CD4-positive, alpha-beta T cell (primary cell): ENCODE measurements at regions not wholly inside any gene's neighbourhood (a gene's known extent, or its start where the extent isn't known, plus 50 kb on each side); places are given as distances from the start of the nearest gene placed in this dataset.
A peak's percentile ranks its signal among the peaks of the same experiment; 100 is the strongest.
"Not testable (repeated sequence)": the region's sequence is repeated elsewhere in the genome, so short reads cannot be mapped to it uniquely, and the experiment has no call there.

ENCODE experiments used
- ATAC-seq: fragments of 200-7000 bp; cut with Tn5 transposase; one replicate; pipeline ENCODE4 v1.10.0; 2022; ENCODE audit warnings: mild to moderate bottlenecking; ENCODE audit not compliant: poor library complexity
- CTCF ChIA-PET: fragments of 350-600 bp; sonication (Branson Sonifier 250); formaldehyde crosslinking; loops from one replicate; lab custom pipeline; 2021; ENCODE audit warnings: antibody characterized with exemption, inconsistent platforms; lab: Charles Lee
- POLR2A ChIA-PET: fragments of 350-600 bp; sonication (Branson Sonifier 250); formaldehyde crosslinking; loops from one replicate; lab custom pipeline; 2021; ENCODE audit warnings: antibody characterized with exemption, inconsistent platforms; lab: Charles Lee
- DNase-seq, 14 experiments: peaks; one replicate each; pipeline ENCODE4 v3.0.0-alpha.2; 2013 to 2020; ENCODE audit warnings: mixed read lengths in 2 of 14
- H3K27ac ChIP-seq, 2 donors: one replicate each; pipeline versions ENCODE4 v1.5.1 to v1.7.0; 2013; ENCODE audit warnings: low read length in 2 of 2, low read depth in 1 of 2, mild to moderate bottlenecking in 1 of 2
- H3K27me3 ChIP-seq, 2 experiments: 1 replicate in 1 of 2; 2 replicates in 1 of 2; pipeline versions ENCODE4 v1.6.1 to v1.7.0; 2013; ENCODE audit warnings: low read length in 2 of 2, control low read depth in 1 of 2, mild to moderate bottlenecking in 1 of 2, moderate library complexity in 1 of 2; ENCODE audit not compliant: insufficient read depth in 2 of 2, control insufficient read depth in 1 of 2
- H3K36me3 ChIP-seq: one replicate; pipeline ENCODE4 v1.6.1; 2013; ENCODE audit warnings: low read length, control low read depth; ENCODE audit not compliant: insufficient read depth
- H3K4me1 ChIP-seq: one replicate; pipeline ENCODE4 v1.6.1; 2013; ENCODE audit warnings: low read length, control low read depth; ENCODE audit not compliant: insufficient read depth
- H3K4me3 ChIP-seq: one replicate; pipeline ENCODE4 v1.5.1; 2013; ENCODE audit warnings: mild to moderate bottlenecking, low read length, moderate library complexity
- H3K9me3 ChIP-seq, 2 experiments: 1 replicate in 1 of 2; 2 replicates in 1 of 2; pipeline versions ENCODE4 v1.6.1 to v1.7.0; 2013; ENCODE audit warnings: low read length in 2 of 2, mild to moderate bottlenecking in 2 of 2, control low read depth in 1 of 2, moderate library complexity in 1 of 2; ENCODE audit not compliant: control insufficient read depth in 1 of 2, insufficient read depth in 1 of 2
- H3K27ac Mint-ChIP-seq: one replicate; pipeline ENCODE4 v1.8.0; 2020; ENCODE audit warnings: mixed read lengths
- H3K27me3 Mint-ChIP-seq: one replicate; pipeline ENCODE4 v1.8.0; 2021; ENCODE audit warnings: mixed read lengths
- H3K36me3 Mint-ChIP-seq: one replicate; pipeline ENCODE4 v1.8.0; 2021; ENCODE audit warnings: low read depth, mixed read lengths
- H3K4me1 Mint-ChIP-seq: one replicate; pipeline ENCODE4 v1.8.0; 2021; ENCODE audit warnings: low read depth, mixed read lengths
- H3K4me3 Mint-ChIP-seq: one replicate; pipeline ENCODE4 v1.8.0; 2020; ENCODE audit warnings: mild to moderate bottlenecking, mixed read lengths
- H3K9me3 Mint-ChIP-seq: one replicate; pipeline ENCODE4 v1.8.0; 2020; ENCODE audit warnings: mixed read lengths
- intact Hi-C, 2 experiments: fragments of 100-400 bp; cut with DNase I in 1 of 2; cut with micrococcal nuclease in 1 of 2; formaldehyde crosslinking; loops; one replicate each; pipeline versions ENCODE4 v1.15.1 to v1.9.0; 2023 to 2025; cut with DNase I, micrococcal nuclease
- TF ChIP-seq, protein P1 (sequence below): fragments of 200-600 bp; IDR thresholded peaks from one replicate; pipeline ENCODE4 v1.8.0; 2022; ENCODE audit warnings: antibody characterized with exemption, mild to moderate bottlenecking

GRCh38 chr7:29684787-29685650 lies 121.3 kb upstream of the WIPF3 start:
- H3K4me1 Mint-ChIP-seq, result peaks cover 6% of the 10 kb centered on the region
- Histone ChIP-seq H3K9me3 (no peaks in the 10 kb centered on the region), H3K27ac (no peak overlapping the region), H3K4me1 (no peaks in the 10 kb centered on the region), H3K36me3 (no peaks in the 10 kb centered on the region), H3K4me3 (peak overlapping the region; percentile 34), H3K27me3 (no peaks in the 10 kb centered on the region)
- no peaks in the 10 kb centered on the region for H3K9me3 Mint-ChIP-seq
- POLR2A ChIA-PET, result no interaction called here
- TF ChIP-seq, protein P1, sequence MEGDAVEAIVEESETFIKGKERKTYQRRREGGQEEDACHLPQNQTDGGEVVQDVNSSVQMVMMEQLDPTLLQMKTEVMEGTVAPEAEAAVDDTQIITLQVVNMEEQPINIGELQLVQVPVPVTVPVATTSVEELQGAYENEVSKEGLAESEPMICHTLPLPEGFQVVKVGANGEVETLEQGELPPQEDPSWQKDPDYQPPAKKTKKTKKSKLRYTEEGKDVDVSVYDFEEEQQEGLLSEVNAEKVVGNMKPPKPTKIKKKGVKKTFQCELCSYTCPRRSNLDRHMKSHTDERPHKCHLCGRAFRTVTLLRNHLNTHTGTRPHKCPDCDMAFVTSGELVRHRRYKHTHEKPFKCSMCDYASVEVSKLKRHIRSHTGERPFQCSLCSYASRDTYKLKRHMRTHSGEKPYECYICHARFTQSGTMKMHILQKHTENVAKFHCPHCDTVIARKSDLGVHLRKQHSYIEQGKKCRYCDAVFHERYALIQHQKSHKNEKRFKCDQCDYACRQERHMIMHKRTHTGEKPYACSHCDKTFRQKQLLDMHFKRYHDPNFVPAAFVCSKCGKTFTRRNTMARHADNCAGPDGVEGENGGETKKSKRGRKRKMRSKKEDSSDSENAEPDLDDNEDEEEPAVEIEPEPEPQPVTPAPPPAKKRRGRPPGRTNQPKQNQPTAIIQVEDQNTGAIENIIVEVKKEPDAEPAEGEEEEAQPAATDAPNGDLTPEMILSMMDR, result no peak
- peaks cover 19% of the 10 kb centered on the region for H3K27me3 Mint-ChIP-seq
- H3K4me3 Mint-ChIP-seq, result peak overlapping the region; percentile 95
- CTCF ChIA-PET, result no interaction called here
- H3K27ac Mint-ChIP-seq, result peak overlapping the region; percentile 76
- intact Hi-C loops, result no loop called here
- H3K36me3 Mint-ChIP-seq, result no peaks in the 10 kb centered on the region
- DNase-seq (peak in 13 of 14 experiments; percentile 1 to 68 (median 24)), ATAC-seq (peak; percentile 82)

DNA sequence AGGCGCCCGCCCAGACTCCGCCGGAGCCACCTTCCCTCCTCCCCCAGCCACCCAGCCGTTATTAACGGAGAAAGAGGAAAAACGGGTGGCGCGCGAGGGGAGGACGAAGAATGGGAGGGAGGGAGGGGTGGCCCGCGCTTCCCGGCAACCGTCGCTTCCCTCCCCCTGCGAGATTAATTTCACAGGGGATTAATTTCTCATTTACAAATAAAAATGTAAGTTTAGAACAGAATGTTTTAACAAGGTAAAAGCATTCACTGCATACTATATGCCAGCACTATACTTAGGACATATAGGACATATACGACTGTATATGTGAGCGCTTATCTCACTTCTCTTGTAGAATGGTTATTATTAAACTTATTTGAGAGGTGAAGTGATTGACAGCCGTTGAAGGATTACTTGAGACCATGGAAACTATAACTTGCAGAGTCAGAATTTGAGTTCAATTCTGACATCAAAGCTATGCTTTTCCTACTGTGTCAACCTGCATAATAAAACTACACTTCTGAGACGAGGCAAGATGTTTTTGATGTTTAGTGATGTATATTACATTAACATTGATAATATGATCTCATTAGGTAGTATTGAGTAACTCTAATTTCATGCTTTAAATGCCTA lies 120.5 kb upstream of the WIPF3 start:
- POLR2A ChIA-PET, H3K27ac ChIP-seq, H3K36me3 Mint-ChIP-seq, H3K9me3 Mint-ChIP-seq, CTCF ChIA-PET, H3K27ac Mint-ChIP-seq, intact Hi-C loops, H3K9me3 ChIP-seq, H3K27me3 ChIP-seq, H3K36me3 ChIP-seq, H3K4me1 ChIP-seq, H3K4me1 Mint-ChIP-seq: not testable (repeated sequence)
- peak overlapping the region; percentile 86 for H3K4me3 Mint-ChIP-seq
- DNase-seq (peak in 2 of 14 experiments; percentile 0 to 7), ATAC-seq (peak; percentile 5)
- H3K27me3 Mint-ChIP-seq, result peaks cover 18% of the 10 kb centered on the region
- H3K4me3 ChIP-seq, result peak overlapping the region; percentile 34

- H3K27ac ChIP-seq, H3K4me3 ChIP-seq, POLR2A ChIA-PET, H3K9me3 Mint-ChIP-seq, H3K36me3 ChIP-seq, CTCF ChIA-PET, H3K27ac Mint-ChIP-seq, intact Hi-C loops, ATAC-seq, H3K4me1 ChIP-seq, H3K27me3 ChIP-seq, DNase-seq, H3K36me3 Mint-ChIP-seq, H3K4me3 Mint-ChIP-seq, H3K4me1 Mint-ChIP-seq, H3K9me3 ChIP-seq: not testable (repeated sequence)
- peaks cover 16% of the 10 kb centered on the region for H3K27me3 Mint-ChIP-seq
Measured at GRCh38 chr7:29690510-29690909, 115.8 kb upstream of the WIPF3 start.

DNA sequence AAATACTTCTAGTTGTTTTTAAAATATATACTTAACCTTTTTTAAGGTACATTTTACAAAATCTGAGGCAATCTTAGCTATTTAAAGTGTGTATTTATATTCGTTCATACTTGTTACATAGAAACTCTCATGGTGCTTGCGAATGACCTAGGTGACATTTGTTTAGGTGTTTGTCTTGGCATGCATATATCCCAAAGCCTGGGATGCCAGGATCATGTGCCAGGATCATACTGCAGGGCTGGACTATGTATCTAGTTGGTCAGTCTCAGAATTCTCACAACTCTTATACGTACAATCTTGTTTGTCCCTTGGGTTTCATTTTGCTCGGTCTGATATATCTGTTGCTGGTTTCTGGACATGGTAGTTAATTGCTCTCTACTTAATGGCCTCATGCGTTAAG lies 109.9 kb upstream of the WIPF3 start:
- H3K4me3 ChIP-seq, H3K27me3 Mint-ChIP-seq, CTCF ChIA-PET, DNase-seq, H3K27ac Mint-ChIP-seq, intact Hi-C loops, H3K36me3 ChIP-seq, H3K9me3 ChIP-seq, H3K27me3 ChIP-seq, H3K4me1 ChIP-seq, H3K9me3 Mint-ChIP-seq, H3K4me1 Mint-ChIP-seq, POLR2A ChIA-PET, H3K27ac ChIP-seq, H3K36me3 Mint-ChIP-seq, ATAC-seq, H3K4me3 Mint-ChIP-seq: not testable (repeated sequence)

DNA sequence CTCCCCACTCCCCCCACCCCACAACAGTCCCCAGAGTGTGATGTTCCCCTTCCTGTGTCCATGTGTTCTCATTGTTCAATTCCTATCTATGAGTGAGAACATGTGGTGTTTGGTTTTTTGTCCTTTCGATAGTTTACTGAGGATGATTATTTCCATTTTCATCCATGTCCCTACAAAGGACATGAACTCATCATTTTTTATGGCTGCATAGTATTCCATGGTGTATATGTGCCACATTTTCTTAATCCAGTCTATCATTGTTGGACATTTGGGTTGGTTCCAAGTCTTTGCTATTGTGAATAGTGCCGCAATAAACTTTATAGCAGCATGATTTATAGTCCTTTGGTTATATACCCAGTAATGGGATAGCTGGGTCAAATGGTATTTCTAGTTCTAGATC lies 106.6 kb upstream of the WIPF3 start:
- H3K4me1 ChIP-seq, H3K27ac Mint-ChIP-seq, DNase-seq, H3K36me3 ChIP-seq, H3K27me3 ChIP-seq, H3K27me3 Mint-ChIP-seq, POLR2A ChIA-PET, H3K27ac ChIP-seq, ATAC-seq, H3K36me3 Mint-ChIP-seq, H3K4me3 Mint-ChIP-seq, H3K4me1 Mint-ChIP-seq, H3K9me3 ChIP-seq, H3K4me3 ChIP-seq, CTCF ChIA-PET, intact Hi-C loops, H3K9me3 Mint-ChIP-seq: not testable (repeated sequence)

DNA sequence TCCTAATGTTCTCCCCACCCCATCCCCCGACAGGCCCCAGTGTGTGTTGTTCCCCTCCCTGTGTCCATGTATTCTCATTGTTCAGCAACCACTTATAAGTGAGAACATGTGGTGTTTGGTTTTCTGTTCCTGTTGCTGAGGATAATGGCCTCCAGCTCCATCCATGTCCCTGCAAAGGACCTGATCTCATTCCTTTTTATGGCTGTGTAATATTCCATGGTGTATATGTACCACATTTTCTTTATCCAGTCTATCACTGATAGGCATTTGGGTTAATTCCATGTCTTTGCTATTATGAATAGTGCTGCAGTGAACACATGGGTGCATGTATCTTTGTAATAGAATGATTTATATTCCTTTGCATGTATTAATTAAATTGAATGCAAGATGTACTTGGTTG lies 104.8 kb upstream of the WIPF3 start:
- CTCF ChIA-PET, H3K27me3 ChIP-seq, H3K9me3 Mint-ChIP-seq, intact Hi-C loops, DNase-seq, H3K4me3 ChIP-seq, H3K27ac Mint-ChIP-seq, H3K36me3 ChIP-seq, H3K4me1 Mint-ChIP-seq, H3K36me3 Mint-ChIP-seq, H3K4me1 ChIP-seq, H3K27ac ChIP-seq, H3K9me3 ChIP-seq, H3K27me3 Mint-ChIP-seq, H3K4me3 Mint-ChIP-seq, ATAC-seq, POLR2A ChIA-PET: not testable (repeated sequence)
